Naive thymus-derived CD8-positive, alpha-beta T cell (primary cell): ENCODE measurements at regions not wholly inside any gene's neighbourhood (a gene's known extent, or its start where the extent isn't known, plus 50 kb on each side); places are given as distances from the start of the nearest gene placed in this dataset.

ENCODE experiments used
- ATAC-seq, 2 donors: fragments of 150-1000 bp; cut with Tn5 transposase in 1 of 2; sonication (Bioruptor Pico), chemical (Tn5 transposase) in 1 of 2; 1 replicate in 1 of 2; 2 replicates in 1 of 2; pipeline ENCODE4 v1.10.0; 2021; ENCODE audit warnings: mild to moderate bottlenecking in 2 of 2, moderate library complexity in 2 of 2
- POLR2A ChIA-PET: fragments of 350-600 bp; sonication (Branson Sonifier 250); formaldehyde crosslinking; loops from one replicate; lab custom pipeline; 2021; ENCODE audit warnings: antibody characterized with exemption; lab: Charles Lee
- DNase-seq, 10 donors: peaks; one replicate each; pipeline versions ENCODE4 v3.0.0 to v3.0.0-alpha.2; 2020 to 2022
- H3K27ac Mint-ChIP-seq, 10 donors: one replicate each; pipeline ENCODE4 v1.8.0; 2020 to 2022; ENCODE audit warnings: mild to moderate bottlenecking in 10 of 10, mixed read lengths in 10 of 10, moderate library complexity in 4 of 10, inconsistent platforms in 1 of 10
- H3K27me3 Mint-ChIP-seq, 5 donors: one replicate each; pipeline ENCODE4 v1.8.0; 2021 to 2022; ENCODE audit warnings: mixed read lengths in 5 of 5
- H3K36me3 Mint-ChIP-seq, 3 donors: one replicate each; pipeline ENCODE4 v1.8.0; 2020 to 2022; ENCODE audit warnings: mixed read lengths in 3 of 3, mild to moderate bottlenecking in 2 of 3, inconsistent platforms in 1 of 3
- H3K4me1 Mint-ChIP-seq, 4 donors: one replicate each; pipeline ENCODE4 v1.8.0; 2021 to 2022; ENCODE audit warnings: mixed read lengths in 4 of 4
- H3K4me3 Mint-ChIP-seq, 10 donors: one replicate each; pipeline ENCODE4 v1.8.0; 2020 to 2022; ENCODE audit warnings: mild to moderate bottlenecking in 10 of 10, mixed read lengths in 10 of 10, moderate library complexity in 6 of 10, inconsistent platforms in 1 of 10
- H3K9me3 Mint-ChIP-seq, 9 donors: one replicate each; pipeline ENCODE4 v1.8.0; 2020 to 2022; ENCODE audit warnings: mixed read lengths in 9 of 9, mild to moderate bottlenecking in 3 of 9, inconsistent platforms in 1 of 9, moderate library complexity in 1 of 9

DNA sequence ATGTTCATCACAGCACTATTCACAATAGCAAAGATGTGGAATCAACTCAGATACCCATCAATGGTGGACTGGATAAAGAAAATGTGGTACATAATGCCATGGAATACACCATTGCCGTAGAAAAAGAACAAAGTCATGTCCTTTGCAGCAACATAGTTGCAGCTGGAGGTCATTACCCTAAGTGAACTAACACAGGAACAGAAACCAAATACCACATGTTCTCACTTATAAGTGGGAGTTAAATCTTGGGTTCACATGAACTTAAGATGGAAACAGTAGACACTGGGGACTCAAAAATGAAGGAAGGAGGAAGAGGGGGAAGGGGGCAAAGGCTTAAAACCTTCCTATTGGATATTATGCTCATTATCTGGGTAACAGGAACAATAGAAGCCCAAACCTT, 228.1 kb upstream of the RAB6C start:
- Mint-ChIP-seq H3K27ac (no peak overlapping the region), H3K27me3 (peaks cover 0 to 10% (median 6%) of the 10 kb centered on the region in 5 donors), H3K36me3 (no peaks in the 10 kb centered on the region), H3K9me3 (no peaks in the 10 kb centered on the region), H3K4me1 (no peaks in the 10 kb centered on the region), H3K4me3 (no peak overlapping the region)
- ATAC-seq (no peak), DNase-seq (no peak)
- POLR2A ChIA-PET = no interaction called here

DNA sequence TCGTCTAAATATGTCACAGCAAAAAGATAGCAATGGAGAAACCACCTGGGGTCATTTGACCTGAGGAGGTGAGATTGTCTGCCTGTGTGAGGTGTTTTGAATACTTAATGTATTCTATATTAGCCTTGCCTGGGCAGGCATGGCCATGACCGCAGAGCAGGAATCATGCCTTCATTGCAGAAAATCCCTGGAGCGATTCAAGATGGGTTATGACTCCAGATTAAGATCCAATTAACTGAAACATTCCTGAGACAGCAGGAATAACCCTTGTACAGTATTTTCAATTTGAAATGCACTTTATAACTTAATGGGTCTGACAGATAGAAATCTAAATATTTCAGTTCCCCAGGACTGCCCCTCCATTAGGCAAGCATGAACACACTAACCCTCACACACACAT, 227.3 kb upstream of the RAB6C start:
- Mint-ChIP-seq H3K4me3 (no peak overlapping the region), H3K9me3 (no peaks in the 10 kb centered on the region), H3K27ac (no peak overlapping the region), H3K27me3 (peaks cover 4 to 10% (median 9%) of the 10 kb centered on the region in 5 donors), H3K4me1 (no peaks in the 10 kb centered on the region), H3K36me3 (no peaks in the 10 kb centered on the region)
- ATAC-seq (no peak), DNase-seq (no peak)
- POLR2A ChIA-PET = no interaction called here

DNA sequence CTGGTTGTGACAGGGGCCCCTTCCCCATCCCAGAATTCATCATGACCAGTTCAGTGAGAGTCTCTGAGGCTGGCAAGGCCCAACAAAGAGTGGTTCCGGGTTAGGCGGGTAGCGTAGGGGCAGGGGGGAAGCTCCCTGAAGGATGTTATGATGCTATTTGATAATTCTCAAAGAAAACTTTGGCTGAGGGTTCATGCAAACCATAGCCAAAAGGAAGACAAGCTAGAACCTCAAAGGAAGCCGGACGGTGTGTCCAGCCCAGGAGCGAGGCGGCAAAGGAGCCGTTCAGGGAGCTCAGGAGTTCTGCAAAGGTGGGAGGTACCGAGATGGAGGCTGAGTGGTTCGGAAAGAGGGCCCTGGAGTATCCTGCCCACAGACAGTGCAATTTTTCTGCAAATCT, 226.8 kb upstream of the RAB6C start:
- H3K36me3 Mint-ChIP-seq = no peaks in the 10 kb centered on the region
- ATAC-seq (no peak), DNase-seq (no peak)
- peaks cover 4 to 10% (median 9%) of the 10 kb centered on the region in 5 donors for H3K27me3 Mint-ChIP-seq
- no peaks in the 10 kb centered on the region for H3K4me1 Mint-ChIP-seq
- POLR2A ChIA-PET = no interaction called here
- no peak overlapping the region for H3K4me3 Mint-ChIP-seq
- no peaks in the 10 kb centered on the region for H3K9me3 Mint-ChIP-seq
- no peak overlapping the region for H3K27ac Mint-ChIP-seq

DNA sequence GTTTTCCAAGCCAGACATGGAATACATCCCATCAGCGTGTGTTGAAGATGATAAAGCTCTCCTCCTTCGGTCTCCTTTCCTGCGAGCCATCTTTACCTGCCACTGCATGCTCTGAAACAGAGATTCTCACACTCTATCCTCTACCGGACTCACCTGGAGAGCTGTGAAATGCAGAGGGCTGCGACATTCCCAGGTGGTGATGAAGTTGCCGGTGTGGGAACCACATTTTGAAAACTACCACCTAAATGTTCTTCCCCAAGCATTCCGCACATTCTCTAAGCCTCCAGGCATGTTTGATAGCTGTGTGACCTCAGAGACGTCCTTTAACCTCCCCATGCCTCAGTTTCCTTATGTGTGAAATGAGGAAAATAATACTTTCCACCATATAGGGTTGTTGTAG, 226.2 kb upstream of the RAB6C start:
- H3K27ac Mint-ChIP-seq = no peak overlapping the region
- H3K27me3 Mint-ChIP-seq = peaks cover 4 to 11% (median 10%) of the 10 kb centered on the region in 5 donors
- no peak overlapping the region for H3K4me3 Mint-ChIP-seq
- H3K4me1 Mint-ChIP-seq = peaks cover 0 to 3% (median 0%) of the 10 kb centered on the region in 4 donors
- POLR2A ChIA-PET = no interaction called here
- no peak for ATAC-seq
- no peaks in the 10 kb centered on the region for H3K9me3 Mint-ChIP-seq
- no peak for DNase-seq
- no peaks in the 10 kb centered on the region for H3K36me3 Mint-ChIP-seq

DNA sequence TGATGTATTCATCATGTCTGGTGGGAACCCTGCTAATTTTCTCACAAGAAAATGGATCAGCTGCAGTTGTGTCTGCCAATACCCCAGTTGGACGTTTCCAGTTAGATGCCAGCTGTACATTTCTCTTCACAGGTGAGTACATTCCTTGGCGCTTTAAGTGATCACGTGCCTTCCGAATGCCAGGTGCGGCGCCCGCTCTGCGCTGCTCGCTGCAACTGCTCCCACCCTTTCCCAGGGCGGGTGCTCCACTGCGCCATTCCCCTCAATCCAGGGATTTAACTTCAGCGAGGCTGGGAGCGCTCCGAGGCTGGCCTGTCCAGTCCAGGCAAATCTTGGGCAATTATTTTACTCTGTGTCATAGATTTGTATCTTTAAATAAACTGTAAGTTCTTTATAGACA, 225.0 kb upstream of the RAB6C start:
- H3K27ac Mint-ChIP-seq = no peak overlapping the region
- ATAC-seq (no peak), DNase-seq (no peak)
- H3K27me3 Mint-ChIP-seq = peaks cover 3 to 11% (median 7%) of the 10 kb centered on the region in 5 donors
- no peak overlapping the region for H3K4me3 Mint-ChIP-seq
- POLR2A ChIA-PET = no interaction called here
- H3K4me1 Mint-ChIP-seq = peaks cover 0 to 8% (median 0%) of the 10 kb centered on the region in 4 donors
- no peaks in the 10 kb centered on the region for H3K36me3 Mint-ChIP-seq
- H3K9me3 Mint-ChIP-seq = no peaks in the 10 kb centered on the region

DNA sequence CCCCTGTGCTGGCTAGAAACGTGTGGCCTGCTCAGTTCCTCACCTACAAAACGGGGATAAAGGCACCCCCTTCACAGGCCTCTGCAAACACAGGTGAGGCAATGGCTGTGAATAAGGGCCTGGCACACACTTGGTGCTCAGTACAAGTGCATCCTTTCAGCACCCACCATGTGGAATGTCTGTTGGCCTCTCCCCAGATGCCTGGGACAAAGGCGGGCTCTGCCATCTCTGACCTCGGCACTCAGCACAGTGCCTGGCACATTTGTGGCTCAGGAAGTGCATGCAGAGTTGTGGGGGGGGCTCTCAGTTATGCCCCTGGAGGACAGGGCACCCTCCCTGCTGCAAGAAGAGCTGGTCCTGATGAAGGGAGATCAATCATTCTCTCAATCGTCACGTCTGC, 224.6 kb upstream of the RAB6C start:
- no peaks in the 10 kb centered on the region for H3K36me3 Mint-ChIP-seq
- H3K4me3 Mint-ChIP-seq = no peak overlapping the region
- H3K4me1 Mint-ChIP-seq = peaks cover 0 to 8% (median 0%) of the 10 kb centered on the region in 4 donors
- ATAC-seq (no peak), DNase-seq (no peak)
- no peaks in the 10 kb centered on the region for H3K9me3 Mint-ChIP-seq
- POLR2A ChIA-PET = no interaction called here
- H3K27me3 Mint-ChIP-seq = peaks cover 3 to 11% (median 6%) of the 10 kb centered on the region in 5 donors
- H3K27ac Mint-ChIP-seq = no peak overlapping the region

DNA sequence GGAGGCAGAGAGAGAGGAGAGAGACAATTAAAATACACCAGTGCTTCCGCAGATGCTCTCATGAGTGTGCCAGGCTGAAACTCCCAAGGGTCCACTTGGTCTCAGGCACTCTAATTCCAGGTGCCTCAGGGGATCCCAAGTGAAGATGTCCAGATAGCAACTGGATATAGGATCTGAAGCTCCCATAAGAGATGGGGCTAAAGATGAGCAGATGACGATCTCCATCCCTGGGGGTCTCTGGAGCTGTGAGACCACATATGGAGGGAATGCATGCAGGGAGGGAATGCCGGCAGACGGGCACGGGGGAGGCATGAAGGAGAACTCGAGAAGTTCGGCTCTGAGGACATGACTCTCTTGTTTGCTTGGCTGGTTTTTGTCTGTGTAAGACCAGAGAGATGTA, 223.7 kb upstream of the RAB6C start:
- POLR2A ChIA-PET = no interaction called here
- no peak overlapping the region for H3K4me3 Mint-ChIP-seq
- ATAC-seq (no peak), DNase-seq (no peak)
- no peaks in the 10 kb centered on the region for H3K36me3 Mint-ChIP-seq
- no peak overlapping the region for H3K27ac Mint-ChIP-seq
- peaks cover 2 to 11% (median 6%) of the 10 kb centered on the region in 5 donors for H3K27me3 Mint-ChIP-seq
- peaks cover 0 to 8% (median 0%) of the 10 kb centered on the region in 4 donors for H3K4me1 Mint-ChIP-seq
- H3K9me3 Mint-ChIP-seq = no peaks in the 10 kb centered on the region

DNA sequence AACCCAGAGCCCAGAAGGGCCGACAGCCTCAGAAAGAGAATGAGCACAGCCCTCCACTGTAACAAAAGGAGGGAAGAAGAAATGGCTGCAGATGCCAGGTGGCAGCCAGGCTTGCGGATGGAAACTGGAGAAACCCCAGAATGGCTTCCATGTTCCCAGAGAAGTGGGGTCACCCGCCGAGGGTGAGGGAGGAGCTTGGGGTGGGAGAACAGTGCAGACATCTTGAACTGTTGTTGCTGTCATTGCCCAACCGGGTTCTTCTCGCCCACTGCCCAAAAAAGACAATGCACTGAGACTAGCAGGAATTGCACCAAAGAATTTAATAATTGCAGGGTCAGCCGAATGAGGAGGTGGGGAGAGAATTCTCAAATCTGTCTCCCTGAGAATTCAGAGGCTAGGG, 223.2 kb upstream of the RAB6C start:
- Mint-ChIP-seq H3K27me3 (peaks cover 0 to 11% (median 6%) of the 10 kb centered on the region in 5 donors), H3K9me3 (no peaks in the 10 kb centered on the region), H3K27ac (no peak overlapping the region), H3K36me3 (no peaks in the 10 kb centered on the region), H3K4me1 (peaks cover 0 to 8% (median 0%) of the 10 kb centered on the region in 4 donors), H3K4me3 (no peak overlapping the region)
- POLR2A ChIA-PET = no interaction called here
- ATAC-seq (no peak), DNase-seq (no peak)

DNA sequence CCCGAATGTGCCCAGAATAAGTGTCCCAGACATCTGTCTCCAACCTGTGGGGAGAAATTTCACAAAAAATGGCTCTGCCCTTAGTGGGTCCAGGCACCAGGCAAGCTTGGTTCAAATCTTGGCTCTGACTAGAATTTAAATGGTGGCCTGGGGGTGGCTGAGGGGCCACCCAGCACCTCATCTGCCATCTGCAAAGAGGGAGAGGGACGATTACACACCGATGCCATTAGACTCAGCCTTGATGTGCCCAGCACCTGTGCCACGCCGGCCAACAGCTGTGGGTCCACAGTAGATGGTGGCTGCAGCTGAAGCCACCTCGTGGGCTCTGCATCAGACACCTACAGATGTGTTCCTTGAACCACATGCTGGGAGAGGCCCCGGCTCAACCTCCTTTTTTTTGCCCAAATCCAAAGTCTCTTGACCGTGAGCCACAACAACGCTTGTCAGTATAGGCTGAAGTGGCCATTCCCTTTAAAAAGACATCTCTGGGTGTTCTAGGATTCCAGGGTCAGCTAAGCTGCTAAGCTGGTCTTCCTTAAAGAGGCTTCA, 222.0 kb upstream of the RAB6C start:
- Mint-ChIP-seq H3K27ac (no peak overlapping the region), H3K36me3 (no peaks in the 10 kb centered on the region), H3K4me1 (peaks cover 0 to 8% (median 0%) of the 10 kb centered on the region in 4 donors), H3K4me3 (peak overlapping the region in 1 of 10 donors; percentile 45), H3K27me3 (peaks cover 0 to 11% (median 6%) of the 10 kb centered on the region in 5 donors), H3K9me3 (no peaks in the 10 kb centered on the region)
- DNase-seq (no peak), ATAC-seq (no peak)
- POLR2A ChIA-PET = no interaction called here

DNA sequence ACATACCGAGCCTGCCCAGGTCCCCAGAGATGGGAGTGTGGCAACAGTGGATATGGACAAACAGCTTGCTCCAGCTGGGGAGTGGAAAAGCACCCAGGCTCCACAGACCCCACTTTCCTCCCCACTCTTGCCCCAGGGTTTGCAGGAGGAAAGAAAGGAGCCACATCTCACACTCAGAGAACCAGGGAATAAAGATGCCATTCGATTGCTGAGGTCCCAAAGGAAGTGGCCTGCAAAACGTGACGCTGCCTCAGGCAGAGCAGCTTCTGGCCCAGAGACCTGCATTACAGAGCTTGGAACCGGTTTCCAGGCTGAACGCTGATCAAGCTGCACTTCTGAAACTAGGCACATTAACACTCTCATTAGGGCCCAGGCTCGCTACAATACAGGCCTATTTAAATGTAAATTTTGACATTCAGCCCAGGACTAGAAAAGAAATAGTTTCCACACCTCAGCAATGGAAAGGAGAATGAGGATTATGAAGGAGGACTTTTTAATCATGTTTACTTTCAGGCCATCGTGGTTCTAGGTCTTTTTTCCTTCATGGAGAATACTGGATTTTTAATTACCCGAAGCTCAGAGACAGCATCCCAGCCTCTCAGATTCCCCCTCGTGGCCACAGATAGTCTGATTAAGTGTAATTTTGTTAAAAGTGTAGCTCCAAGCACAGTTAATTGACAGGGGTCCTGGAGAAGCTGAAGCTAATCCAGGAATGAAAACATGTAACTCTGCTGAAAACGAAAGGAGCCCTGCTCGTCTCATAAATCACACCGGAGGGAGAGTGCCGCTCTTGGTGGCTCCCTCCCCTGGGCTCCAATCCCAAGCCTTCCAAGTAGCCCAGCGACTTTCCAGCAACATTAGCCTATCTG, 221.3 kb upstream of the RAB6C start:
- peak overlapping the region in 9 of 10 donors; percentile 5 to 69 (median 54) for H3K4me3 Mint-ChIP-seq

DNA sequence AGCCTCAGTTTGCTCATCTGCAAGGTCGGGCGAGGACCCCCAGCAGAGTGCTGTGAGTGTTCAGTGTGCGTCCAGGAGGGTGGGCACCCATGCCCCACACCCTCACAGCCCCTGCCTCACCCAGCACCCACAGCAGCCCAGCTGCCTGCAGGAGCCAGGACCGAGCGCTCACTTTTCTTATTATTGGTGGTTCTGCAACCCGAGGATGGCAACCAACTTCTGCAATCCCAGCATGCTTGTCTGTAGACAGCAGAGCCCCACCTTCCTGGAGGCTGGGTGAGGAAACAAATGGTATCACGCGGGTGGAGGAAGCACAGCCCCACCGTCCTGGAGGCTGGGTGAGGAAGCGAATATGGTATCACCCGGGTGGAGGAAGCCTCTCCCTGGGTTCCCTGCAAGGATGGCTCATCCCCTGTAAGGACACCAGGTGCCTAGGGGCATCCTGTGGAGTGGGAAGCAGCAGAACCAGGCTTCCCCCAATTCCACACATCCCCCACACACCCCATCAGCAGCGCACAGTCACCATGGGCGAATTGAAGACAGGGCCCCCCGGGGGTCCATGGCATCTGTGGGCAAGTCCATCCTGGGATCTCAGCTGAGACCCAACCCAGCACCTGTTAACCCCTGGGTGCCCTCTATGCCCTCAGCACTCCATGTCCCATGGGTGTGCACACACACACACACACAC, 220.5 kb upstream of the RAB6C start:
- H3K4me1 Mint-ChIP-seq = peaks cover 0 to 8% (median 0%) of the 10 kb centered on the region in 4 donors
- H3K36me3 Mint-ChIP-seq = no peaks in the 10 kb centered on the region
- H3K27ac Mint-ChIP-seq = peak overlapping the region in 1 of 10 donors; percentile 37
- peak overlapping the region in 8 of 10 donors; percentile 5 to 69 (median 54) for H3K4me3 Mint-ChIP-seq
- ATAC-seq (no peak), DNase-seq (no peak)
- H3K27me3 Mint-ChIP-seq = peaks cover 0 to 11% (median 7%) of the 10 kb centered on the region in 5 donors
- POLR2A ChIA-PET = no interaction called here
- no peaks in the 10 kb centered on the region for H3K9me3 Mint-ChIP-seq

More for the DNA sequence above, 221.3 kb upstream of the RAB6C start:
- no peaks in the 10 kb centered on the region for H3K36me3 Mint-ChIP-seq
- no peak for ATAC-seq
- POLR2A ChIA-PET = no interaction called here
- no peaks in the 10 kb centered on the region for H3K9me3 Mint-ChIP-seq
- peaks cover 0 to 11% (median 6%) of the 10 kb centered on the region in 5 donors for H3K27me3 Mint-ChIP-seq
- no peak for DNase-seq
- H3K27ac Mint-ChIP-seq = peak overlapping the region in 2 of 10 donors; percentile 37 to 41
- H3K4me1 Mint-ChIP-seq = peaks cover 0 to 8% (median 0%) of the 10 kb centered on the region in 4 donors

DNA sequence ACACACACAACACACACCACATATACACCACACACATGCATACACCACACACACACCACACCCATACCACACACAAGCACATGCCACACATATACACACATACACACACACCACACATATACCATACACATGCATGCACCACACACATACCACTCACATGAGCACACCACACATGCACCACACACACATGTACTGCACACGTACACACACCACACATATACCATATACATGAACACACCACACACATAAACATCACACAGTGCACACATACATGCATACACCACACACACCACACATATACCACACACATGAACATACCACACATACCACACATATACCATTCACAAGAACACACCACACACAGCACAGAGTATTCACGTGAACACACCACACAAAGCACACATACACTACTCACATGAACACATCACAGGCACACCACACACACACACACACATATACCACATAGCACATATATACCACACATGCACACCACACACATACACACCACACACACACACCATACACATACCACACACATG, 219.9 kb upstream of the RAB6C start:
- POLR2A ChIA-PET = no interaction called here

More for the DNA sequence above, 219.9 kb upstream of the RAB6C start:
- no peak overlapping the region for H3K27ac Mint-ChIP-seq
- peaks cover 0 to 8% (median 0%) of the 10 kb centered on the region in 4 donors for H3K4me1 Mint-ChIP-seq
- ATAC-seq = no peak
- H3K36me3 Mint-ChIP-seq = no peaks in the 10 kb centered on the region
- no peak for DNase-seq
- no peaks in the 10 kb centered on the region for H3K9me3 Mint-ChIP-seq
- H3K27me3 Mint-ChIP-seq = peaks cover 0 to 11% (median 8%) of the 10 kb centered on the region in 5 donors
- H3K4me3 Mint-ChIP-seq = no peak overlapping the region
